H1 (cell line): ENCODE measurements at regions not wholly inside any gene's neighbourhood (a gene's known extent, or its start where the extent isn't known, plus 50 kb on each side); places are given as distances from the start of the nearest gene placed in this dataset.

Experiments used
- CTCF ChIA-PET: fragments of 300-600 bp; sonication (Branson Sonifier 250); formaldehyde crosslinking; loops from one replicate; lab custom pipeline; 2021; ENCODE audit not compliant: partially characterized antibody; lab: Charles Lee
- POLR2A ChIA-PET: fragments of 300-600 bp; sonication (Branson Sonifier 250); formaldehyde crosslinking; loops from one replicate; lab custom pipeline; 2021; ENCODE audit warnings: inconsistent platforms; ENCODE audit not compliant: partially characterized antibody; lab: Charles Lee
- DNase-seq, 2 experiments: peaks; one replicate each; pipeline versions ENCODE4 v3.0.0 to v3.0.0-alpha.2; 2010 to 2022; ENCODE audit warnings: low spot score in 2 of 2, low read depth in 1 of 2, mixed read lengths in 1 of 2
- FAIRE-seq: peaks from 2 replicates; lab custom pipeline; 2011; peaks lifted over from hg19 to GRCh38; lab: Jason Lieb, UNC
- H2AFZ ChIP-seq: 2 replicates; pipeline ENCODE4 v1.8.1; 2012; ENCODE audit warnings: low read length, inconsistent platforms
- H2AK5ac ChIP-seq: 2 replicates; pipeline ENCODE4 v1.6.1; 2013; ENCODE audit warnings: low read depth, low read length
- H2BK120ac ChIP-seq: replicated peaks from 2 replicates; pipeline ENCODE3; 2013; ENCODE audit warnings: low read depth, low read length, inconsistent platforms
- H2BK12ac ChIP-seq: 2 replicates; pipeline ENCODE4 v1.6.1; 2013; ENCODE audit warnings: low read depth, low read length
- H2BK15ac ChIP-seq: 2 replicates; pipeline ENCODE4 v1.6.1; 2013; ENCODE audit warnings: low read length
- H2BK20ac ChIP-seq: 2 replicates; pipeline ENCODE4 v1.6.1; 2013; ENCODE audit warnings: low read length
- H2BK5ac ChIP-seq: 2 replicates; pipeline ENCODE4 v1.6.1; 2013; ENCODE audit warnings: low read depth, low read length
- H3K14ac ChIP-seq: 2 replicates; pipeline ENCODE4 v1.6.1; 2013; ENCODE audit warnings: inconsistent platforms; ENCODE audit not compliant: insufficient read length
- H3K18ac ChIP-seq: 2 replicates; pipeline ENCODE4 v1.6.1; 2013; ENCODE audit warnings: low read length; ENCODE audit errors: extremely low read depth
- H3K23ac ChIP-seq: 2 replicates; pipeline ENCODE4 v1.6.1; 2013; ENCODE audit warnings: inconsistent platforms; ENCODE audit not compliant: insufficient read length
- H3K23me2 ChIP-seq: 2 replicates; pipeline ENCODE4 v1.6.1; 2013; ENCODE audit warnings: low read depth, low read length
- H3K27ac ChIP-seq: 2 replicates; pipeline ENCODE4 v1.6.1; 2011; ENCODE audit warnings: low read depth, low read length, inconsistent platforms
- H3K27me3 ChIP-seq, 4 experiments: replicated peaks in 1 of 4; 1 replicate in 1 of 4; 2 replicates in 3 of 4; pipeline versions ENCODE4 v1.6.1 to v1.8.1; 2011 to 2013; ENCODE audit warnings: low read length in 3 of 4, mild to moderate bottlenecking in 3 of 4, inconsistent platforms in 2 of 4, mixed read lengths in 2 of 4, moderate library complexity in 1 of 4; ENCODE audit not compliant: control insufficient read depth in 3 of 4, insufficient read depth in 3 of 4; ENCODE audit errors: extremely low read depth in 1 of 4
- H3K36me3 ChIP-seq, 4 experiments: 2 replicates each; pipeline versions ENCODE4 v1.6.1 to v1.8.1; 2011 to 2013; ENCODE audit warnings: mild to moderate bottlenecking in 4 of 4, low read length in 3 of 4, moderate library complexity in 2 of 4, control low read depth in 1 of 4, inconsistent platforms in 1 of 4; ENCODE audit not compliant: insufficient read depth in 4 of 4, control insufficient read depth in 2 of 4
- H3K4ac ChIP-seq: replicated peaks from 2 replicates; pipeline ENCODE3; 2013; ENCODE audit warnings: low read length, low read depth, mixed read lengths, inconsistent platforms; ENCODE audit not compliant: insufficient read length
- H3K4me1 ChIP-seq, 4 experiments: replicated peaks in 1 of 4; 1 replicate in 1 of 4; 2 replicates in 3 of 4; pipeline versions ENCODE4 v1.6.1 to v1.8.1; 2011 to 2013; ENCODE audit warnings: low read length in 3 of 4, inconsistent platforms in 2 of 4, mixed read lengths in 1 of 4; ENCODE audit not compliant: insufficient read depth in 4 of 4, control insufficient read depth in 3 of 4
- H3K4me2 ChIP-seq, 2 experiments: 2 replicates each; pipeline versions ENCODE4 v1.6.1 to v1.8.1; 2011 to 2013; ENCODE audit warnings: low read depth in 2 of 2, low read length in 2 of 2, control low read depth in 1 of 2, inconsistent platforms in 1 of 2, mild to moderate bottlenecking in 1 of 2; ENCODE audit not compliant: insufficient read depth in 1 of 2
- H3K4me3 ChIP-seq, 4 experiments: fragments of 200-600, 300-600 bp in 1 of 4; sonication (generic), shearing (Covaris generic), sonication (Bioruptor Twin) in 1 of 4; 2 replicates each; pipeline versions ENCODE4 v1.5.1 to v1.8.1; 2011 to 2016; ENCODE audit warnings: low read length in 4 of 4, low read depth in 3 of 4, control low read depth in 2 of 4, inconsistent platforms in 2 of 4, mild to moderate bottlenecking in 2 of 4, mixed read lengths in 1 of 4, moderate library complexity in 1 of 4; ENCODE audit not compliant: insufficient read depth in 2 of 4; ENCODE audit errors: extremely low read depth in 1 of 4
- H3K56ac ChIP-seq: replicated peaks from 2 replicates; pipeline ENCODE3; 2013; ENCODE audit warnings: low read depth, mild to moderate bottlenecking, mixed read lengths, low read length, inconsistent platforms; ENCODE audit not compliant: insufficient read length
- H3K79me1 ChIP-seq: 2 replicates; pipeline ENCODE4 v1.6.1; 2013; ENCODE audit warnings: low read depth, low read length, control low read depth
- H3K79me2 ChIP-seq, 2 experiments: 2 replicates each; pipeline versions ENCODE4 v1.6.1 to v1.8.1; 2012 to 2013; ENCODE audit warnings: low read length in 2 of 2, mild to moderate bottlenecking in 2 of 2, inconsistent platforms in 1 of 2; ENCODE audit not compliant: insufficient read depth in 2 of 2, control insufficient read depth in 1 of 2
- H3K9ac ChIP-seq, 4 experiments: replicated peaks in 1 of 4; 1 replicate in 1 of 4; 2 replicates in 3 of 4; pipeline versions ENCODE4 v1.6.1 to v1.8.1; 2011 to 2013; ENCODE audit warnings: low read depth in 3 of 4, low read length in 3 of 4, control low read depth in 2 of 4, mild to moderate bottlenecking in 2 of 4, moderate library complexity in 2 of 4, inconsistent platforms in 1 of 4; ENCODE audit errors: extremely low read depth in 1 of 4
- H3K9me3 ChIP-seq, 2 experiments: 2 replicates each; pipeline versions ENCODE4 v1.6.1 to v1.8.1; 2012 to 2013; ENCODE audit warnings: mild to moderate bottlenecking in 2 of 2, moderate library complexity in 2 of 2, control low read depth in 1 of 2, inconsistent platforms in 1 of 2, low read depth in 1 of 2, low read length in 1 of 2, mixed read lengths in 1 of 2; ENCODE audit not compliant: insufficient read depth in 2 of 2
- H4K20me1 ChIP-seq, 2 experiments: replicated peaks in 1 of 2; 2 replicates each; pipeline versions ENCODE3 to v1.8.1; 2011 to 2013; ENCODE audit warnings: inconsistent platforms in 2 of 2, low read length in 2 of 2, mild to moderate bottlenecking in 1 of 2; ENCODE audit not compliant: insufficient read depth in 2 of 2, control insufficient read depth in 1 of 2
- H4K5ac ChIP-seq: 2 replicates; pipeline ENCODE4 v1.6.1; 2013; ENCODE audit warnings: low read length, low read depth, mixed read lengths, inconsistent platforms; ENCODE audit not compliant: insufficient read length
- H4K8ac ChIP-seq: 2 replicates; pipeline ENCODE4 v1.8.0; 2013; ENCODE audit warnings: mild to moderate bottlenecking, moderate library complexity, low read length, inconsistent platforms; ENCODE audit not compliant: insufficient read depth; ENCODE audit errors: extremely low read depth
- H4K91ac ChIP-seq: replicated peaks from 2 replicates; pipeline ENCODE3; 2013; ENCODE audit warnings: low read length, mixed read lengths, inconsistent platforms; ENCODE audit not compliant: insufficient read length
- CBX8 ChIP-seq: fragments of 300-800, 300-1000 bp; sonication (generic); IDR thresholded peaks from 2 replicates; pipeline ENCODE4 v1.7.1; 2016; ENCODE audit warnings: low read depth, low read length, borderline replicate concordance
- CHD1 ChIP-seq: IDR thresholded peaks from 2 replicates; pipeline ENCODE4 v1.6.1; 2012; ENCODE audit warnings: low read depth, low read length, improper control_type of control experiment
- EZH2 ChIP-seq: fragments of 200-600 bp; sonication (generic); IDR thresholded peaks from 2 replicates; pipeline ENCODE4 v1.7.1; 2012; ENCODE audit warnings: low read depth, mild to moderate bottlenecking, moderate library complexity, low read length, inconsistent platforms; ENCODE audit not compliant: severe bottlenecking
- HDAC2 ChIP-seq, 2 experiments: fragments of 300-600 bp in 1 of 2; sonication (generic) in 1 of 2; IDR thresholded peaks; 2 replicates each; pipeline ENCODE4 v1.6.1; 2011 to 2012; ENCODE audit warnings: low read depth in 2 of 2, low read length in 2 of 2, mild to moderate bottlenecking in 2 of 2, moderate library complexity in 2 of 2, borderline replicate concordance in 1 of 2, inconsistent platforms in 1 of 2
- SIX5 ChIP-seq: IDR thresholded peaks from 2 replicates; pipeline ENCODE4 v1.6.1; 2011; ENCODE audit warnings: mild to moderate bottlenecking, low read depth, low read length
- SP1 ChIP-seq: IDR thresholded peaks from 2 replicates; pipeline ENCODE4 v1.6.1; 2011; ENCODE audit warnings: low read depth, low read length
- SP4 ChIP-seq: IDR thresholded peaks from 2 replicates; pipeline ENCODE4 v1.6.1; 2012; ENCODE audit warnings: low read length, inconsistent platforms
- ZNF274 ChIP-seq: IDR thresholded peaks from 2 replicates; pipeline ENCODE4 v1.7.0; 2012; ENCODE audit warnings: low read length, borderline replicate concordance; ENCODE audit errors: extremely low read depth
- WGBS, 2 experiments: shearing (Covaris generic) in 1 of 2; methylation state at CpG; one replicate each; pipeline versions ENCODE4 v1.1.6 to v1.1.7; 2013 to 2015; ENCODE audit warnings: low lambda C conversion rate in 2 of 2, mixed read lengths in 2 of 2, inconsistent platforms in 1 of 2, low coverage in 1 of 2, missing lambda C conversion rate in 1 of 2; ENCODE audit not compliant: insufficient replicate concordance in 2 of 2, insufficient coverage in 1 of 2, insufficient read length in 1 of 2; ENCODE audit errors: extremely low coverage in 1 of 2, missing lambda C conversion rate in 1 of 2; 5-methylcytosine and 5-hydroxymethylcytosine counted together
- TF ChIP-seq, protein P1 (sequence below): IDR thresholded peaks from 2 replicates; pipeline ENCODE4 v1.6.1; 2012; ENCODE audit warnings: inconsistent platforms

DNA sequence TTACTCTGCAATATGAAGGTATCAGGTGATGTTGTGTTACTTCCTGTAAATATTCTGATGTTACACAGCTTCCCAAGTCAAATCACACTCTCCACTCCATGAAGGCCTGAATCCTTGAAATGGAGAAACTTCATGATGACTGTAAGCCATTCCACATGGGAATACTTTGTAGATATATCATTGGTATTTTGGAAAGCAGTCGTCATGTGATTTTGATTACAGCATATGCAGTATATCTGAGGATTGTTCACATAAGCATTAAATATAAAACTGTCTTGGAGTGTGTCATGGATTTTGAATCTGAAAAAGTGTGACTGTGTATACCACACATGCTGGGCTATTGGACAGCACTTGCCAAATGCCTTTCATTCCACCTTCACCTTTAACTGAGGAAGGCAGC is 118.3 kb upstream of the EXOC2 start:
- Histone ChIP-seq H3K4ac (no peak overlapping the region), H2BK12ac (no peak overlapping the region), H3K27me3 (no peaks in the 10 kb centered on the region), H3K56ac (no peak overlapping the region), H3K79me1 (no peaks in the 10 kb centered on the region), H4K20me1 (no peaks in the 10 kb centered on the region), H3K23ac (no peak overlapping the region), H2AFZ (no peak overlapping the region), H3K4me2 (no peak overlapping the region), H2BK20ac (no peak overlapping the region), H4K91ac (no peak overlapping the region), H3K4me1 (no peaks in the 10 kb centered on the region), H2BK120ac (no peak overlapping the region), H2BK5ac (no peak overlapping the region), H2AK5ac (no peak overlapping the region), H3K9ac (no peak overlapping the region), H2BK15ac (no peak overlapping the region), H3K36me3 (no peaks in the 10 kb centered on the region), H3K9me3 (no peaks in the 10 kb centered on the region), H3K27ac (no peak overlapping the region), H3K18ac (no peak overlapping the region), H3K79me2 (no peaks in the 10 kb centered on the region), H4K5ac (no peak overlapping the region), H3K4me3 (no peak overlapping the region), H3K14ac (no peak overlapping the region), H4K8ac (no peak overlapping the region), H3K23me2 (no peaks in the 10 kb centered on the region)
- 100% methylated on average over 1 of the region's 1 CpG; no CpG with 5 or more reads in 1 of the 2 experiments for WGBS, 2 experiments
- DNase-seq (no peak), FAIRE-seq (no peak)
- ChIA-PET CTCF (no interaction called here), POLR2A (no interaction called here)
- TF ChIP-seq CBX8 (no peak), ZNF274 (no peak), SP4 (no peak), SP1 (no peak), EZH2 (no peak), HDAC2 (IDR thresholded peaks at IDR 0.05; ENCODE audit: borderline replicate concordance in 1 of 2, low read depth in 2 of 2, low read length in 2 of 2) (no peak), SIX5 (no peak), CHD1 (no peak)
- TF ChIP-seq, protein P1, sequence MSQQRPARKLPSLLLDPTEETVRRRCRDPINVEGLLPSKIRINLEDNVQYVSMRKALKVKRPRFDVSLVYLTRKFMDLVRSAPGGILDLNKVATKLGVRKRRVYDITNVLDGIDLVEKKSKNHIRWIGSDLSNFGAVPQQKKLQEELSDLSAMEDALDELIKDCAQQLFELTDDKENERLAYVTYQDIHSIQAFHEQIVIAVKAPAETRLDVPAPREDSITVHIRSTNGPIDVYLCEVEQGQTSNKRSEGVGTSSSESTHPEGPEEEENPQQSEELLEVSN: no peak
